ENCODE measurements at regions not wholly inside any gene's neighbourhood (a gene's known extent, or its start where the extent isn't known, plus 50 kb on each side); places are given as distances from the start of the nearest gene placed in this dataset.
A peak's percentile ranks its signal among the peaks of the same experiment; 100 is the strongest.
"Not testable (repeated sequence)": the region's sequence is repeated elsewhere in the genome, so short reads cannot be mapped to it uniquely, and the experiment has no call there.

- no peak for DNase-seq
These were observed 189.4 kb upstream of the FOXG1 start for GRCh38 chr14:28577187-28577586.

GRCh38 chr14:28577711-28578131 lies 188.9 kb upstream of the FOXG1 start:
- DNase-seq, result no peak

DNA sequence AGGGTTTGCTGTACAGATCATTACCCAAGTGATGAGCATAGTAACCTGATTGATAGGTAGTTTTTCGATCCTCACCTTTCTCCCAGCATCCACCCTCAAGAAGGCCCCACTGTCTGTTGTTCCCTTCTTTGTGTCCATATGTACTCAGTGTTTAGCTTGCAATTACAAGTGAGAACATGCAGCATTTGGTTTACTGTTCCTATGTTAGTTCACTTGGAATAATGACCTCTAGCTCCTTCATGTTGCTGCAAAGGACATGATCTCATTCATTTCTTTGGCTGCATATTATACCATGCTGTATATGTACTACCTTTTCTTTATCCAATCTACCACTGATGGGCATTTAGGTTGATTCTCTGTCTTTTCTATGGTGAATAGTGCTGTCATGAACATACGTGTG lies 181.6 kb upstream of the FOXG1 start:
- no peak for DNase-seq

- no peak for DNase-seq
These were observed 176.8 kb upstream of the FOXG1 start for GRCh38 chr14:28589792-28590191.

- DNase-seq, result peak; percentile 51
These were observed 170.2 kb upstream of the FOXG1 start for GRCh38 chr14:28596391-28596790.

- DNase-seq, result no peak
These were observed 167.4 kb upstream of the FOXG1 start for GRCh38 chr14:28599191-28599590.

GRCh38 chr14:28599605-28600004 lies 167.0 kb upstream of the FOXG1 start:
- no peak for DNase-seq

DNA sequence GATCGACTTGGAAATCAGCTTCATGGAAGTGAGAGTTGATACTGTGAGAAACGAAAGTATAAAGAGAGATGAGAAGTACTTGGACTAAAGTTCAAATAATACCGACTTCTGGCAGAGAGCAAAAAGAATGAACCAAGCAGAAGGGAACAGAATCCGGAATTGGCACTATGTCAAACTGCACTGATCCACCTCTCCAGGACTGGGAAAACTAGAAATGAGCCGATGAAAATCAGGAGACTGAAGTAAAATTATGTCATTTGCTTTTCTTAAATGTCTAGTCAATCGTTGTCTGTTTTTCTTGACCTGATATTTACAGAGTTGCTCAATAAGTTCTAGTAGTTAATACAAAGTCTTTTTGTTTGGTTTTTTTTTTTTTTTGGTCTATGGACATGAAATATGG lies 163.0 kb upstream of the FOXG1 start:
- DNase-seq, result peak; percentile 85

DNA sequence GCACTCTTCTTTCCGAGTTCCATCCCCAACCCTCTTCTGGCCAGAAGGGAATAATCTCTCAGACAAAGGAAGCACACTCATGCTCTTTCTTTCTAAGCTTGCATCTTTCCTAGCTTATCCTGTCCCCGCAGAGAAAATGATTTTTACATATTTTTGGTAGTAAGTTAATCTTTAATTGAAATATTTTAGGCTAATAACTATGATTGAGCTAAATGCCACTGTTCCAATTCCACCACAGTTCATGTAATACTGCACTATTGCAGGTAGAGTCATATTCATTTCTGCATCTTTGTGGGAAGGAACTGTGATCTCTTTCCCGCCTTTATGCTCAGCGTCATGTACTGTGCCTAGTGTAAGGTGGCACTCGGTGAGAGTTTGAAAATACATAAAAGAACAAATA lies 158.9 kb upstream of the FOXG1 start:
- DNase-seq, result no peak

DNA sequence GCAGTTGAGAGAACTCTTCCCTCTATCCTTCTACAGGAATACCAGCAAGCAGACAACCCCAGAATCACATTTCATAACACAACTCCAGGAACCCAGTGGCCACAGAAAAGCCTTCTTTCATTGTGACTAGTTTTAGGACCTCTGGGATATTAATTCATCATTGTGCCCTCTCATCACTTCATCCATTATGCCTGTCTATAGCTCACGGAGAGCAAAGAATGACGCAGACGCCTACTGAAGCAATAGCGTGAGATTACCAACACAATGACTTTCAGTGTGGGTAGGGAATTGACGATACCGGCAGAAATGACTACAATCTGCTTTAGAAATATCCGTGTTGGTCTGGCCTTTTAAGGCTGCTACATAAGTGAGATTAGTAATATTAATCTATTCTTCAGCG lies 158.1 kb upstream of the FOXG1 start:
- no peak for DNase-seq

DNA sequence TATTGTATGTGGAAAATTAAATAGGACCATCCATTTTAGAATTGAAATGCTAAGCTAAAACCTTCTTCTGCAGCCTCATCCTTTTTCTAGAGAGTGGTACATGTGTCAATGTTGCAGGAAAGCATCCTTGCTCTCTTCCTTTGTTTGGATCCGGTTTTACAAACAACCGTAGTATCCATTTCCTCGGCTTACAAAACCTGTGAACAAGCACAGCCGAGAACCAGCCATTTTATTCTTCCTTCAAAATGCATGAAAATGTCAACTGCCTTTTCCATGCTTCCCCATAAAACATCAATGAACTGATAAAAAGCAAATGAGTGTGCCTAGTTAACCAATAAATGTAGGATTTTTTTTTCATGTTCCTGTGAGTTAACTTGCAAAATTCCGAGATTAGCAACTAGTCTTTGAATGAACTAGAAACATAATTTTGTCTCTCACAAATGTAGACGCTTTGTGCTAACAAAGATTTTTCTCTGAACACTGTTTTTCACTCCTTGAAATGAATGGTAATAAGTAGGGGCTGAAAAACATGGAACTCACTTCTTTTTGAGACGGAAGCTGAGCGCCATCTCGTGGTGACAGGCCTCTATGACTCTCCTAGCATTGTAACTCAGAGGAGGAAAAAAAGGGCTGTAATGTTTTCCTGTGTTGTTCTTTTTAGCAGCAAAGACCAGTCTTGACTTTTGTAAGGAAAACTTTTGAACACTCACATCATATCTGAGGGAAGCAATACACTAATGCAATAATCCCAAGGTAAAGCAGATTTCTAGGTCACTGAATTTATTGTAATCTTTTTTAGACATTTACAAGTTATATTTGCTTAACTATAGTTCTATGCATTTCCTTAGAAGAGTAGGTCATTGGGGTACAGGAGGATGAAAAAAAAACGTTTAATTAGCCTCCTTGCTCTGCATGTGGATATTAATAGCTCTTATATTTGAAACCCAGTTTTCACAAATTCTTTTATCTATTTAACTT lies 157.4 kb upstream of the FOXG1 start:
- DNase-seq, result peak; percentile 59

GRCh38 chr14:28612414-28612813 lies 154.2 kb upstream of the FOXG1 start:
- no peak for DNase-seq

- no peak for DNase-seq
These were observed 153.1 kb upstream of the FOXG1 start for GRCh38 chr14:28613532-28613931.

DNA sequence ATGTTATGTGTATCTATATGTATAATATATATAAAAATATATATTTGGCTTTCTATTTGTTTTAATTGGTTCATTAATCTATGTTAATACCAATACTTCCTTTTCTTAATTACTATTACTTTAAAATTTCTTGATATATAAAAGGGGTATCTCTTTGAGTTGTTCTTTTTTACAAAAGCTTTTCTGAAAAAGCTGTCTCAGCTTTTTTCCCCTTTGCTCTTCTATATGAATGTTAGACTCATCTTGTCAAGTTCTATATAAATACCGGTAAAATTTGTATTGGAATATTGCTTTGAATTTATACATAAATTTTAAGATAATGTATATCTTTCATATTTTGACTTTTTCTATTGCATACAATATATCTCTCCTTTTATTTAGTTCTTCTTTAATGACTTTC lies 139.8 kb upstream of the FOXG1 start:
- no peak for DNase-seq

DNA sequence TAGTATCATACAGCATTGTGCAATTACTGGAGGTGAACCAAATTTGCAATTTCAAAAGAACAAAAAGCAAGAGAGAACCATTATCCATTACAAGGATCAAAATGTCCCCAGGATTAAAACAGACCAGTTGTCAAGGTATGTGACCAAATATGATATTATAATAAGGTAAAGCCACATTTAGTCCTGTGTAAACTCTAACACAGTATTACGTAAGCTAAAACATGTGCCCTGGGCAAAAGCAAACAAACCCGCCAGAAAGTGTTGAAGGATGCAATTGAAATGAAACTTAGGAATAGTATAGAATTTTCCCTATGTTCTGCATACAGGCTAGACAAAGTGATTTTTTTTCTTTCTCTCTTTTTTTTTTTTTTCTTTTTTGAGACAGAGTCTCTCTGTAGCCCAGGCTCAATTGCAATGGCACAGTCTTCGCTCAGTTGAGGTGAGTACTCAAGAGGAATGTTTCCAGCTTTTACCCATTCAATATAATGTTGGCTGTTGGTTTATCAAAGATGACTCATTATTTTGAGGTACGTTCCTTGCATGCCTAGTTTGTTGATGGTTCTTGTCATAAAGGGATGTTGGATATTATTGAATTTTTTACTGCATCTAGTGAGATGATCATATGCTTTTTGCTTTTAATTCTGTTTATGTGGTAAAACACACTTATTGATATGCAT lies 137.1 kb upstream of the FOXG1 start:
- DNase-seq, result no peak

GRCh38 chr14:28630100-28630499 lies 136.5 kb upstream of the FOXG1 start:
- DNase-seq, result no peak

- DNase-seq, result peak; percentile 32
These were observed 131.2 kb upstream of the FOXG1 start for GRCh38 chr14:28635387-28635786.

GRCh38 chr14:28635816-28636215 lies 130.8 kb upstream of the FOXG1 start:
- not testable (repeated sequence) for DNase-seq

GRCh38 chr14:28641189-28641588 lies 125.4 kb upstream of the FOXG1 start:
- not testable (repeated sequence) for DNase-seq

- DNase-seq, result no peak
These were observed 115.4 kb upstream of the FOXG1 start for GRCh38 chr14:28651148-28651547.

GRCh38 chr14:28652782-28653181 lies 113.8 kb upstream of the FOXG1 start:
- no peak for DNase-seq

- DNase-seq, result no peak
These were observed 113.1 kb upstream of the FOXG1 start for GRCh38 chr14:28653521-28653920.

- no peak for DNase-seq
These were observed 109.8 kb upstream of the FOXG1 start for GRCh38 chr14:28656704-28657255.
